AG04449 (cell line): ENCODE measurements at regions not wholly inside any gene's neighbourhood (a gene's known extent, or its start where the extent isn't known, plus 50 kb on each side); places are given as distances from the start of the nearest gene placed in this dataset.

Source experiments
- CTCF ChIA-PET: fragments of 350-600 bp; formaldehyde crosslinking; extraction: SDS; loops from one replicate; lab custom pipeline; 2021; ENCODE audit warnings: antibody characterized with exemption; lab: Yijun Ruan, JAX
- POLR2A ChIA-PET: fragments of 400-600, 350-600 bp; formaldehyde crosslinking; extraction: SDS; loops from one replicate; lab custom pipeline; 2020; ENCODE audit warnings: antibody characterized with exemption, inconsistent platforms; lab: Yijun Ruan, JAX
- DNase-seq: peaks from one replicate; pipeline ENCODE4 v3.0.0-alpha.2; 2010; ENCODE audit warnings: low read depth, low spot score
- H3K4me3 ChIP-seq: 2 replicates; pipeline ENCODE4 v1.5.1; 2011; ENCODE audit warnings: low read depth, mild to moderate bottlenecking, control low read depth, low read length
- TF ChIP-seq, protein P1 (sequence below): IDR thresholded peaks from one replicate; pipeline ENCODE4 v1.5.1; 2011; ENCODE audit warnings: mild to moderate bottlenecking, moderate library complexity, low read length, control low read depth, inconsistent platforms; ENCODE audit not compliant: insufficient read depth; ENCODE audit errors: missing control alignments

DNA sequence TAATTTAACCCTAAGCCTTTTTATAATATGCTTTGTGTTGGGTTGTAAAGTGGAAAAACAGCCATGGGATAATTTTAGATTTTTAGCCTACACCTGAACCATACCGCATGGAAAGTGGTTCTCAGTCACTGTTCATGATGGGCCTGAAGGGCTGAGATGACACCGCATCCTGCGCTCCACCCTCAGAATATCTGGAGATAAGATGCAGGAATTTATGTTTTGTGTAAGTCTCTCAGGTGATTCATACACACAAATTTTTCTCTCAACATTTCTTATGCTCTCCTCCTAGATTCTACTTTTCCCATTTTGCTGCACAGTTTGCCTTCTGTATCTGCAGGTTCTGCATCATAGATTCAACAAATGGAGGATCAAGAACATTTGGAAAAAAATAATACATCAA, 191.3 kb upstream of the PHACTR1 start:
- DNase-seq: no peak
- TF ChIP-seq, protein P1, sequence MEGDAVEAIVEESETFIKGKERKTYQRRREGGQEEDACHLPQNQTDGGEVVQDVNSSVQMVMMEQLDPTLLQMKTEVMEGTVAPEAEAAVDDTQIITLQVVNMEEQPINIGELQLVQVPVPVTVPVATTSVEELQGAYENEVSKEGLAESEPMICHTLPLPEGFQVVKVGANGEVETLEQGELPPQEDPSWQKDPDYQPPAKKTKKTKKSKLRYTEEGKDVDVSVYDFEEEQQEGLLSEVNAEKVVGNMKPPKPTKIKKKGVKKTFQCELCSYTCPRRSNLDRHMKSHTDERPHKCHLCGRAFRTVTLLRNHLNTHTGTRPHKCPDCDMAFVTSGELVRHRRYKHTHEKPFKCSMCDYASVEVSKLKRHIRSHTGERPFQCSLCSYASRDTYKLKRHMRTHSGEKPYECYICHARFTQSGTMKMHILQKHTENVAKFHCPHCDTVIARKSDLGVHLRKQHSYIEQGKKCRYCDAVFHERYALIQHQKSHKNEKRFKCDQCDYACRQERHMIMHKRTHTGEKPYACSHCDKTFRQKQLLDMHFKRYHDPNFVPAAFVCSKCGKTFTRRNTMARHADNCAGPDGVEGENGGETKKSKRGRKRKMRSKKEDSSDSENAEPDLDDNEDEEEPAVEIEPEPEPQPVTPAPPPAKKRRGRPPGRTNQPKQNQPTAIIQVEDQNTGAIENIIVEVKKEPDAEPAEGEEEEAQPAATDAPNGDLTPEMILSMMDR: no peak
- ChIA-PET POLR2A (no interaction called here), CTCF (no interaction called here)
- no peak overlapping the region for H3K4me3 ChIP-seq

GRCh38 chr6:12527339-12527738, 189.2 kb upstream of the PHACTR1 start:
- no peak overlapping the region for H3K4me3 ChIP-seq
- CTCF ChIA-PET: interaction anchor here (1.1 to 1.9 kb wide), 4 partner anchors 9 to 237 kb away, joined by 3 to 5 read pairs (median 4); partner anchors contain the start of gene EDN1
- TF ChIP-seq, protein P1: no peak
- no peak for DNase-seq
- POLR2A ChIA-PET: no interaction called here

DNA sequence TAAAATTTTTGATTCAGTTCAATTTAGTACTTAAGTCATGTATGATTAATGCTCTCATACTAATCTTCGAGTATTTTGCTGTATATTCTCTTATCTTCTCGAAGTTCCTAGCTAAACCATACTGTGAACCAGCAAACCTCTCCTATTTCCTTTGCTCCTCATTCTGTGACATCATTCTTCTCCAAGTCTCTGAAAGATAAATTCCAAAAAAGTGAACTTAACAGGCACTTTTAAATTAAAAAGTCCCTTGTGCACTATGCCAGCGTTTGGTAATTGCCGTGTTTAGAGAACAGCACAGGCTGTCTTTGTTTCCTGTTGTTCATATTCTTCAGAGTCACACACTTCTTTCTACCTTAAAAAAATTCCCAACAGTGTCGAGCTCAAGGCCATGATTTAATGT, 188.4 kb upstream of the PHACTR1 start:
- no peak for DNase-seq
- CTCF ChIA-PET: interaction anchor here (1.2 to 1.9 kb wide), 2 partner anchors 21 to 238 kb away, joined by 3 to 5 read pairs; partner anchors contain the start of gene EDN1
- TF ChIP-seq, protein P1: no peak
- no peak overlapping the region for H3K4me3 ChIP-seq
- POLR2A ChIA-PET: no interaction called here

GRCh38 chr6:12528581-12529363, 187.8 kb upstream of the PHACTR1 start:
- TF ChIP-seq, protein P1: no peak
- ChIA-PET CTCF (interaction anchor here (1.9 kb wide), 1 partner anchor 239 kb away, joined by 5 read pairs; the partner anchor contains the start of gene EDN1), POLR2A (no interaction called here)
- no peak for DNase-seq
- H3K4me3 ChIP-seq: no peak overlapping the region

DNA sequence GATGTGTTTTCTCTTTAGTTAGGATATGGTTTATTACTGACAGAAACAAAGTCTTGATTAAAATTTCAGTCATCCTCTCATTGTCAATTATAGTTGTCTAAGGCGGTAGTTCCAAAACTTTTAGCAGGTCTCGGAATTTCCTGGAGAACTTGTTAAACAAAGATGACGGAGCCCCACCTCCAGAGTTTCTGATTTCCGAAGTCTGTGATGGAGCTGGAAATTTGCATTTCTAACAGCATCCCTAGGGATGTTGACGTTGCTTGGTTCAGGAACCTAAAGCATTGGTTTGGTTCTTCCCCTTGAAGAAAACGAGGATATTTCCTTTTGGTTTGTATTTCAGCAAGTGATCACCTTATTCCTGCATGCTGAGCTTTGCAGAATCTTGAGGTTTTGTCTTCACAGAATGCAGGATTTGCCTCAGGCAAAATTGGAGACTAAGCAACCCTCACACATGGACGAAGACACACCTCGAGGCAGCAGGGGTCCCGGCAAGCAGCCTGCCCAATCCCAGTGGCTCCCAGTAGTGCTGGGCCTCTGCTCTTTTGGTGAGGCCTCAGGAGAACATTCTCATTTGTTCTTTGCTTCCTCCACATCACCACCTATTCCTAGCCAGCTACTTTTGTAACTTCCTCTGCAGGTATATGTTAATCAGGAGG, 187.1 kb upstream of the PHACTR1 start:
- ChIA-PET CTCF (no interaction called here), POLR2A (no interaction called here)
- TF ChIP-seq, protein P1: no peak
- DNase-seq: no peak
- no peak overlapping the region for H3K4me3 ChIP-seq

DNA sequence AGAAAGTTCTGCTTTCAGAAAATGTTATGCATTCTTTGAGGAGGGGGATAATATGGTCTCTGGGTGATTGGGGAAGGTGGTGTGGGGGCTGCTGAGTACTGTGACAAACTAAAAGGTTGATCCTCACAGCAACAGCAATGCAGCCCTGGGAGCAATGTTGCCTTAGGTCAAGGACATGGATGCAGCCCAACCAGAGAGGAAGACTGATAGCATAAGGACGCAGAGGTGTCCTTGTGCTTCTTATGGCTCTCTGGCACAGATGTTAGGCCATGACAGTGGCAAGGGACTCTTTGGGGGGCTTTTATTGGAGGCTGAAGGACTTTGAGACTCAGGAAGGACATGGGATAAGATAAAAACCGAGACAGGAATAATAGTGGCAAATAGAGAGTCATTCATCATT, 186.2 kb upstream of the PHACTR1 start:
- TF ChIP-seq, protein P1: no peak
- no peak for DNase-seq
- H3K4me3 ChIP-seq: no peak overlapping the region
- CTCF ChIA-PET: no interaction called here
- POLR2A ChIA-PET: no interaction called here
